ENCODE measurements at regions not wholly inside any gene's neighbourhood (a gene's known extent, or its start where the extent isn't known, plus 50 kb on each side); places are given as distances from the start of the nearest gene placed in this dataset.

- TF ChIP-seq RCOR1 (IDR thresholded peaks at IDR 0.05; ENCODE audit: insufficient replicate concordance, low read length) (no peak), POLR2A (IDR thresholded peaks at IDR 0.05; ENCODE audit: low read depth, low read length) (no peak), CTCF (conservative IDR thresholded peaks at IDR 0.05; ENCODE audit: low read depth, low read length) (no peak), MAZ (IDR thresholded peaks at IDR 0.05; ENCODE audit: borderline replicate concordance, low read depth, low read length) (no peak), FOS (IDR thresholded peaks at IDR 0.05; ENCODE audit: low read depth, low read length) (no peak), RAD21 (IDR thresholded peaks at IDR 0.05; ENCODE audit: low read length) (no peak), BHLHE40 (IDR thresholded peaks at IDR 0.05; ENCODE audit: low read depth, low read length) (no peak), CEBPB (IDR thresholded peaks at IDR 0.05; ENCODE audit: low read depth, low read length) (no peak), CHD1 (IDR thresholded peaks at IDR 0.05; ENCODE audit: low read depth, low read length) (no peak), NFE2L2 (IDR thresholded peaks at IDR 0.05; ENCODE audit: low read depth, low read length) (no peak), SMC3 (IDR thresholded peaks at IDR 0.05; ENCODE audit: low read depth, low read length) (no peak), MAFK (IDR thresholded peaks at IDR 0.05; ENCODE audit: low read depth, low read length) (no peak), ELK1 (IDR thresholded peaks at IDR 0.05; ENCODE audit: borderline replicate concordance, low read depth, low read length) (no peak)
- TF ChIP-seq, protein P1, sequence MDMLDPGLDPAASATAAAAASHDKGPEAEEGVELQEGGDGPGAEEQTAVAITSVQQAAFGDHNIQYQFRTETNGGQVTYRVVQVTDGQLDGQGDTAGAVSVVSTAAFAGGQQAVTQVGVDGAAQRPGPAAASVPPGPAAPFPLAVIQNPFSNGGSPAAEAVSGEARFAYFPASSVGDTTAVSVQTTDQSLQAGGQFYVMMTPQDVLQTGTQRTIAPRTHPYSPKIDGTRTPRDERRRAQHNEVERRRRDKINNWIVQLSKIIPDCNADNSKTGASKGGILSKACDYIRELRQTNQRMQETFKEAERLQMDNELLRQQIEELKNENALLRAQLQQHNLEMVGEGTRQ (IDR thresholded peaks at IDR 0.05; ENCODE audit: low read depth, low read length), result no peak
These were observed 708.0 kb downstream of the BCL11B start for GRCh38 chr14:98564006-98564405.

Data from IMR-90 (cell line).